GM23338 (cell line): ENCODE measurements at regions not wholly inside any gene's neighbourhood (a gene's known extent, or its start where the extent isn't known, plus 50 kb on each side); places are given as distances from the start of the nearest gene placed in this dataset.
A peak's percentile ranks its signal among the peaks of the same experiment; 100 is the strongest.

ENCODE experiments used
- ATAC-seq: fragments of 200-7000 bp; cut with Tn5 transposase; 3 replicates; pipeline ENCODE4 v1.9.1; 2020
- DNase-seq: peaks from one replicate; pipeline ENCODE4 v3.0.0-alpha.2; 2015; ENCODE audit warnings: low spot score
- H2AFZ ChIP-seq: fragments of 200-600 bp; sonication (generic); 2 replicates; pipeline ENCODE4 v1.8.0; 2016; ENCODE audit warnings: antibody characterized with exemption, mild to moderate bottlenecking, moderate library complexity
- H3F3A ChIP-seq: fragments of 200-600 bp; sonication (generic); replicated peaks from 2 replicates; pipeline ENCODE4 v1.8.0; 2017; ENCODE audit warnings: antibody characterized with exemption, mixed run types, low read depth
- H3K27ac ChIP-seq: fragments of 200-600 bp; sonication (generic); 2 replicates; pipeline ENCODE4 v1.6.1; 2016; ENCODE audit warnings: low read depth
- H3K27me3 ChIP-seq: fragments of 200-600 bp; sonication (generic); 2 replicates; pipeline ENCODE4 v1.8.0; 2016; ENCODE audit warnings: mild to moderate bottlenecking, mixed run types, moderate library complexity; ENCODE audit not compliant: insufficient read depth
- H3K36me3 ChIP-seq: fragments of 200-600 bp; sonication (generic); 2 replicates; pipeline ENCODE4 v1.8.0; 2016; ENCODE audit warnings: mild to moderate bottlenecking; ENCODE audit not compliant: insufficient read depth
- H3K4me1 ChIP-seq: fragments of 200-600 bp; sonication (generic); 2 replicates; pipeline ENCODE4 v1.8.0; 2016; ENCODE audit warnings: mild to moderate bottlenecking, moderate library complexity; ENCODE audit not compliant: insufficient read depth
- H3K4me2 ChIP-seq: fragments of 200-600 bp; sonication (generic); 2 replicates; pipeline ENCODE4 v1.7.1; 2017; ENCODE audit warnings: mixed run types
- H3K4me3 ChIP-seq: fragments of 200-600 bp; sonication (generic); 2 replicates; pipeline ENCODE4 v1.6.1; 2016; ENCODE audit warnings: mixed run types
- H3K79me2 ChIP-seq: fragments of 200-600 bp; sonication (generic); replicated peaks from 2 replicates; pipeline ENCODE4 v1.8.0; 2017; ENCODE audit warnings: mild to moderate bottlenecking; ENCODE audit not compliant: insufficient read depth
- H3K9me2 ChIP-seq: fragments of 200-600 bp; sonication (generic); 2 replicates; pipeline ENCODE4 v1.8.0; 2017; ENCODE audit not compliant: insufficient read depth
- H4K20me1 ChIP-seq: fragments of 200-600 bp; sonication (generic); replicated peaks from 2 replicates; pipeline ENCODE4 v1.8.0; 2017; ENCODE audit warnings: mild to moderate bottlenecking; ENCODE audit not compliant: insufficient read depth
- H3K27ac Mint-ChIP-seq: 2 replicates; pipeline ENCODE4 v1.8.0; 2020; ENCODE audit warnings: inconsistent platforms, mild to moderate bottlenecking, moderate library complexity, mixed read lengths
- H3K27me3 Mint-ChIP-seq: 3 replicates; pipeline ENCODE4 v1.8.0; 2022; ENCODE audit warnings: low read depth, mild to moderate bottlenecking, moderate library complexity, mixed read lengths, inconsistent platforms; ENCODE audit not compliant: insufficient read depth, poor library complexity
- H3K36me3 Mint-ChIP-seq: 3 replicates; pipeline ENCODE4 v1.8.0; 2021; ENCODE audit warnings: low read depth, mild to moderate bottlenecking, inconsistent platforms, moderate library complexity, mixed read lengths
- H3K4me1 Mint-ChIP-seq: 3 replicates; pipeline ENCODE4 v1.8.0; 2020; ENCODE audit warnings: mild to moderate bottlenecking, inconsistent platforms, mixed read lengths
- H3K4me3 Mint-ChIP-seq: 3 replicates; pipeline ENCODE4 v1.8.0; 2021; ENCODE audit warnings: moderate library complexity, mild to moderate bottlenecking, inconsistent platforms, mixed read lengths
- H3K9me3 Mint-ChIP-seq: 3 replicates; pipeline ENCODE4 v1.8.0; 2020; ENCODE audit warnings: moderate library complexity, mild to moderate bottlenecking, inconsistent platforms, mixed read lengths
- EZH2 ChIP-seq: fragments of 200-600 bp; sonication (generic); IDR thresholded peaks from one replicate; pipeline ENCODE4 v1.8.0; 2017; ENCODE audit warnings: antibody characterized with exemption, mild to moderate bottlenecking, low read depth; ENCODE audit not compliant: unreplicated experiment
- EZH2phosphoT487 ChIP-seq: fragments of 200-600 bp; sonication (generic); IDR thresholded peaks from one replicate; pipeline ENCODE4 v1.8.1; 2018; ENCODE audit warnings: antibody characterized with exemption; ENCODE audit not compliant: unreplicated experiment
- JUNB ChIP-seq: IDR thresholded peaks from one replicate; pipeline ENCODE4 v1.6.1; 2016; ENCODE audit warnings: antibody characterized with exemption; ENCODE audit not compliant: unreplicated experiment
- POLR2AphosphoS5 ChIP-seq: IDR thresholded peaks from 2 replicates; pipeline ENCODE4 v1.6.1; 2016; ENCODE audit warnings: antibody characterized with exemption, low read depth
- REST ChIP-seq: IDR thresholded peaks from one replicate; pipeline ENCODE4 v1.6.1; 2018; ENCODE audit warnings: antibody characterized with exemption; ENCODE audit not compliant: unreplicated experiment
- ZNF114 ChIP-seq: fragments of 250-450 bp; sonication (Bioruptor Pico); IDR thresholded peaks from 2 replicates; pipeline ENCODE4 v1.5.0; 2020; ENCODE audit warnings: mild to moderate bottlenecking, moderate library complexity
- ZNF331 ChIP-seq: fragments of 250-450 bp; sonication (Bioruptor Pico); IDR thresholded peaks from 2 replicates; pipeline ENCODE4 v1.5.0; 2020; ENCODE audit warnings: low read depth, mild to moderate bottlenecking, moderate library complexity
- ZNF462 ChIP-seq: fragments of 250-450 bp; sonication (Bioruptor Pico); IDR thresholded peaks from 2 replicates; pipeline ENCODE4 v1.5.0; 2020; ENCODE audit warnings: mild to moderate bottlenecking, moderate library complexity
- TF ChIP-seq, protein P1 (sequence below): IDR thresholded peaks from 2 replicates; pipeline ENCODE4 v1.6.1; 2016; ENCODE audit warnings: antibody characterized with exemption

DNA sequence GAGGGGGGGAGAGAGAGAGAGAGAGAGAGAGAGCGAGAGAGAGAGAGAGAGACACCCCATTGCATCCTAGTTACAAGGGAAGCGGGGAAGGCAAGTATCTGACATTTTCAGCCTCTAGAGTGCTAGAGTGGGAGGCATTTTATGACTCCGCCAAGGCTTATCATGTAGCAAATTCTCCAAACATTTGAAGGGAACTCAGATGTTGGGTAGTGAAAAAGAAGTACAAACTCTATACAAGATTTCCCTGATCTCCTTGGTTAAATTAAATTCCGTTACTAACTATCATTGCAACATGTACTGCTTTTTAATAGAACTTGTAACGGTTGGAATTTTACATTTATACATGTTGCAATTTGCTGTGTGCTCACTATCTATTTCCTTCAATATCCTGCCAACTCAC is 83.4 kb upstream of the FAM3C start (continued):
- no peak for TF ChIP-seq REST
- no peak for TF ChIP-seq ZNF331 (CRISPR knock-in tag)
- no peak for TF ChIP-seq EZH2

- Histone ChIP-seq H3K4me3 (no peak overlapping the region), H3K9me2 (no peaks in the 10 kb centered on the region), H4K20me1 (no peaks in the 10 kb centered on the region), H3K27me3 (no peaks in the 10 kb centered on the region), H3K27ac (no peak overlapping the region), H3K36me3 (no peaks in the 10 kb centered on the region), H3K4me1 (peaks cover 13% of the 10 kb centered on the region), H3K4me2 (no peak overlapping the region), H2AFZ (0 out of 2 replicates have a peak overlapping the region, but pooled peaks have one; percentile 24), H3F3A (no peaks in the 10 kb centered on the region), H3K79me2 (no peaks in the 10 kb centered on the region)
- Mint-ChIP-seq H3K36me3 (no peaks in the 10 kb centered on the region; the same call in 2 of the 3 replicates), H3K4me1 (peaks cover 21% of the 10 kb centered on the region), H3K27me3 (peaks cover 2% of the 10 kb centered on the region), H3K4me3 (no peak overlapping the region), H3K9me3 (no peaks in the 10 kb centered on the region; the same call in 2 of the 3 replicates), H3K27ac (no peak overlapping the region)
- DNase-seq (no peak), ATAC-seq (no peak)
- TF ChIP-seq EZH2 (no peak), ZNF114 (CRISPR knock-in tag) (no peak), JUNB (no peak), EZH2phosphoT487 (no peak), POLR2AphosphoS5 (no peak), REST (no peak), ZNF462 (CRISPR knock-in tag) (no peak)
- TF ChIP-seq, protein P1, sequence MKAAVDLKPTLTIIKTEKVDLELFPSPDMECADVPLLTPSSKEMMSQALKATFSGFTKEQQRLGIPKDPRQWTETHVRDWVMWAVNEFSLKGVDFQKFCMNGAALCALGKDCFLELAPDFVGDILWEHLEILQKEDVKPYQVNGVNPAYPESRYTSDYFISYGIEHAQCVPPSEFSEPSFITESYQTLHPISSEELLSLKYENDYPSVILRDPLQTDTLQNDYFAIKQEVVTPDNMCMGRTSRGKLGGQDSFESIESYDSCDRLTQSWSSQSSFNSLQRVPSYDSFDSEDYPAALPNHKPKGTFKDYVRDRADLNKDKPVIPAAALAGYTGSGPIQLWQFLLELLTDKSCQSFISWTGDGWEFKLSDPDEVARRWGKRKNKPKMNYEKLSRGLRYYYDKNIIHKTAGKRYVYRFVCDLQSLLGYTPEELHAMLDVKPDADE: no peak
Measured at GRCh38 chr7:121475806-121476205, 79.7 kb upstream of the FAM3C start.
